ENCODE measurements at regions not wholly inside any gene's neighbourhood (a gene's known extent, or its start where the extent isn't known, plus 50 kb on each side); places are given as distances from the start of the nearest gene placed in this dataset.

DNA sequence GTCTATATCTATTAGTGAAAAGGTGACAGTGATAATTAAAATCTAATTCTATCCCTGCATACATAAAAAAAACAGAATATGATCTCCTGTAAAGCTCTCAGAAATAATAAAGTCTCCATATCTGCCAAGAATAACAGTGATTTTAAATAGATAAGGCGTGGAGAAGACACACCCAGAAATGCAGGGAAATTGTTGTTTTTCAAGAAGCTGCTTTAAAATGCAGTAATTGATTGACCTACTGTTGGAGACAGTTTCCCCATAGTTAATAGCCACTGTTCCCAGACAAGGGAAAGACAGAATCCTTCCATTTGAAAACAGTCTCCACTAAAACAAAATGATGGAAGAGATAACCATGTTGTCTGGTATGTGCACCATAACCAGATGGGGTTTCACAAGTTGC lies 571.5 kb upstream of the CDH5 start:
- CTCF ChIA-PET (ENCODE audit: partially characterized antibody) = interaction anchor here (0.6 to 1.0 kb wide), 2 partner anchors 300 to 412 kb away, joined by 3 read pairs; no protein-coding TSS in a partner anchor
- Histone ChIP-seq H3K27ac (ENCODE audit: low read depth, low read length) (no peak overlapping the region), H3K79me2 (ENCODE audit: control insufficient read depth in 1 of 2, insufficient read depth in 2 of 2, low read length in 2 of 2) (no peaks in the 10 kb centered on the region), H3K4ac (replicated peaks; ENCODE audit: insufficient read length, low read depth, low read length) (no peak overlapping the region), H3K9me3 (ENCODE audit: insufficient read depth in 2 of 2, low read depth in 1 of 2, low read length in 1 of 2) (no peaks in the 10 kb centered on the region), H2AFZ (ENCODE audit: low read length) (no peak overlapping the region; the same call in 1 of the 2 replicates), H2BK20ac (ENCODE audit: low read length) (no peak overlapping the region), H3K36me3 (ENCODE audit: control insufficient read depth in 2 of 4, insufficient read depth in 4 of 4, low read length in 3 of 4) (no peaks in the 10 kb centered on the region), H3K14ac (ENCODE audit: insufficient read length) (no peak overlapping the region), H2BK12ac (ENCODE audit: low read depth, low read length) (no peak overlapping the region), H3K23ac (ENCODE audit: insufficient read length) (no peak overlapping the region), H3K4me3 (ENCODE audit: extremely low read depth in 1 of 4, insufficient read depth in 2 of 4, low read depth in 3 of 4, low read length in 4 of 4) (no peak overlapping the region), H3K56ac (replicated peaks; ENCODE audit: insufficient read length, low read depth, low read length) (no peak overlapping the region), H4K91ac (replicated peaks; ENCODE audit: insufficient read length, low read length) (no peak overlapping the region), H3K23me2 (ENCODE audit: low read depth, low read length) (no peaks in the 10 kb centered on the region), H2BK15ac (ENCODE audit: low read length) (no peak overlapping the region), H2BK5ac (ENCODE audit: low read depth, low read length) (no peak overlapping the region), H3K79me1 (ENCODE audit: low read depth, low read length) (no peaks in the 10 kb centered on the region), H3K4me1 (replicated peaks in 1 of 4; ENCODE audit: control insufficient read depth in 3 of 4, insufficient read depth in 4 of 4, low read length in 3 of 4) (no peaks in the 10 kb centered on the region), H3K4me2 (ENCODE audit: insufficient read depth in 1 of 2, low read depth in 2 of 2, low read length in 2 of 2) (no peak overlapping the region), H3K27me3 (replicated peaks in 1 of 4; ENCODE audit: control insufficient read depth in 3 of 4, extremely low read depth in 1 of 4, insufficient read depth in 3 of 4, low read length in 3 of 4) (no peaks in the 10 kb centered on the region), H3K9ac (replicated peaks in 1 of 4; ENCODE audit: extremely low read depth in 1 of 4, low read depth in 3 of 4, low read length in 3 of 4) (no peak overlapping the region), H2AK5ac (ENCODE audit: low read depth, low read length) (no peak overlapping the region), H4K8ac (ENCODE audit: extremely low read depth, insufficient read depth, low read length) (no peak overlapping the region), H4K5ac (ENCODE audit: insufficient read length, low read depth, low read length) (no peak overlapping the region), H4K20me1 (replicated peaks in 1 of 2; ENCODE audit: control insufficient read depth in 1 of 2, insufficient read depth in 2 of 2, low read length in 2 of 2) (no peaks in the 10 kb centered on the region), H2BK120ac (replicated peaks; ENCODE audit: low read depth, low read length) (no peak overlapping the region), H3K18ac (ENCODE audit: extremely low read depth, low read length) (no peak overlapping the region)
- FAIRE-seq (no peak), DNase-seq (ENCODE audit: low read depth in 1 of 2, low spot score in 2 of 2) (no peak)
- POLR2A ChIA-PET (ENCODE audit: partially characterized antibody) = no interaction called here
- 92% methylated on average over 1 of the region's 1 CpG; no CpG with 5 or more reads in 1 of the 2 experiments for WGBS, 2 experiments (ENCODE audit: extremely low coverage in 1 of 2, insufficient coverage in 1 of 2, insufficient read length in 1 of 2, insufficient replicate concordance in 2 of 2, low coverage in 1 of 2, low lambda C conversion rate in 2 of 2, missing lambda C conversion rate in 1 of 2)
- TF ChIP-seq SAP30 (IDR thresholded peaks at IDR 0.05; ENCODE audit: insufficient read depth, insufficient replicate concordance, low read length) (no peak), SIX5 (IDR thresholded peaks at IDR 0.05; ENCODE audit: low read depth, low read length) (no peak), KDM4A (IDR thresholded peaks at IDR 0.05; ENCODE audit: low read depth, low read length, severe bottlenecking) (no peak), TBP (IDR thresholded peaks at IDR 0.05; ENCODE audit: low read depth, low read length) (no peak), POLR2AphosphoS5 (IDR thresholded peaks at IDR 0.05; ENCODE audit: low read depth, low read length) (no peak), CBX5 (IDR thresholded peaks at IDR 0.05; ENCODE audit: low read depth, low read length) (no peak), TEAD4 (IDR thresholded peaks at IDR 0.05; ENCODE audit: low read depth, low read length) (no peak), ZNF274 (IDR thresholded peaks at IDR 0.05; ENCODE audit: borderline replicate concordance, extremely low read depth, low read length) (no peak), EZH2 (IDR thresholded peaks at IDR 0.05; ENCODE audit: low read depth, low read length, severe bottlenecking) (no peak), MAX (IDR thresholded peaks at IDR 0.05) (no peak), RAD21 (IDR thresholded peaks at IDR 0.05 in 1 of 2, conservative IDR thresholded peaks at IDR 0.05 in 1 of 2; ENCODE audit: low read depth in 2 of 2, low read length in 2 of 2) (no peak), RFX5 (IDR thresholded peaks at IDR 0.05; ENCODE audit: borderline replicate concordance, low read depth, low read length) (no peak)
- TF ChIP-seq, protein P1, sequence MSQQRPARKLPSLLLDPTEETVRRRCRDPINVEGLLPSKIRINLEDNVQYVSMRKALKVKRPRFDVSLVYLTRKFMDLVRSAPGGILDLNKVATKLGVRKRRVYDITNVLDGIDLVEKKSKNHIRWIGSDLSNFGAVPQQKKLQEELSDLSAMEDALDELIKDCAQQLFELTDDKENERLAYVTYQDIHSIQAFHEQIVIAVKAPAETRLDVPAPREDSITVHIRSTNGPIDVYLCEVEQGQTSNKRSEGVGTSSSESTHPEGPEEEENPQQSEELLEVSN (IDR thresholded peaks at IDR 0.05) = no peak

Measured in H1 (cell line).